Stimulated activated CD4-positive, alpha-beta T cell treated with anti-CD3 and anti-CD28 coated beads, Interleukin-12 subunit alpha, Interleukin-12 subunit beta, amount 100 ng/mL, for 4 hours (primary cell): ENCODE measurements at regions not wholly inside any gene's neighbourhood (a gene's known extent, or its start where the extent isn't known, plus 50 kb on each side); places are given as distances from the start of the nearest gene placed in this dataset.
"Not testable (repeated sequence)": the region's sequence is repeated elsewhere in the genome, so short reads cannot be mapped to it uniquely, and the experiment has no call there.

Experiments used
- DNase-seq: peaks from one replicate; pipeline ENCODE4 v3.0.0-alpha.2; 2020

GRCh38 chr15:85267158-85267857 is 113.1 kb upstream of the AKAP13 start:
- DNase-seq = not testable (repeated sequence)

- no peak for DNase-seq
Observed at GRCh38 chr15:85274315-85275050, 105.9 kb upstream of the AKAP13 start.

GRCh38 chr15:85276508-85276907 is 103.9 kb upstream of the AKAP13 start:
- no peak for DNase-seq

GRCh38 chr15:85276921-85277320 is 103.5 kb upstream of the AKAP13 start:
- DNase-seq = no peak

- no peak for DNase-seq
Observed at GRCh38 chr15:85277847-85278370, 102.5 kb upstream of the AKAP13 start.

GRCh38 chr15:85280203-85280602 is 100.2 kb upstream of the AKAP13 start:
- DNase-seq = no peak

- no peak for DNase-seq
Observed at GRCh38 chr15:85281293-85281882, 99.0 kb upstream of the AKAP13 start.

GRCh38 chr15:85282504-85283115 is 97.8 kb upstream of the AKAP13 start:
- no peak for DNase-seq

- not testable (repeated sequence) for DNase-seq
Observed at GRCh38 chr15:85283815-85284214, 96.6 kb upstream of the AKAP13 start.

GRCh38 chr15:85284497-85284896 is 95.9 kb upstream of the AKAP13 start:
- DNase-seq = no peak

- DNase-seq = no peak
Observed at GRCh38 chr15:85289677-85290365, 90.6 kb upstream of the AKAP13 start.

GRCh38 chr15:85292583-85292982 is 87.8 kb upstream of the AKAP13 start:
- not testable (repeated sequence) for DNase-seq

- DNase-seq = peak; percentile 42
Observed at GRCh38 chr15:85296615-85297402, 83.6 kb upstream of the AKAP13 start.

- DNase-seq = no peak
Observed at GRCh38 chr15:85297537-85297936, 82.9 kb upstream of the AKAP13 start.

GRCh38 chr15:85298366-85298765 is 82.0 kb upstream of the AKAP13 start:
- DNase-seq = no peak

GRCh38 chr15:85298941-85299340 is 81.5 kb upstream of the AKAP13 start:
- DNase-seq = no peak

- DNase-seq = no peak
Observed at GRCh38 chr15:85302271-85302670, 78.1 kb upstream of the AKAP13 start.

- DNase-seq = no peak
Observed at GRCh38 chr15:85305050-85305449, 75.4 kb upstream of the AKAP13 start.

GRCh38 chr15:85306946-85307686 is 73.3 kb upstream of the AKAP13 start:
- DNase-seq = no peak

GRCh38 chr15:85307687-85308045 is 72.7 kb upstream of the AKAP13 start:
- DNase-seq = no peak

- no peak for DNase-seq
Observed at GRCh38 chr15:85311647-85312046, 68.8 kb upstream of the AKAP13 start.
